ENCODE measurements at regions not wholly inside any gene's neighbourhood (a gene's known extent, or its start where the extent isn't known, plus 50 kb on each side); places are given as distances from the start of the nearest gene placed in this dataset.
"Not testable (repeated sequence)": the region's sequence is repeated elsewhere in the genome, so short reads cannot be mapped to it uniquely, and the experiment has no call there.

GRCh38 chr13:24931450-24932251, 164.3 kb upstream of the PABPC3 start:
- H3K27ac ChIP-seq, result no peak overlapping the region
- TF ChIP-seq, protein P1, sequence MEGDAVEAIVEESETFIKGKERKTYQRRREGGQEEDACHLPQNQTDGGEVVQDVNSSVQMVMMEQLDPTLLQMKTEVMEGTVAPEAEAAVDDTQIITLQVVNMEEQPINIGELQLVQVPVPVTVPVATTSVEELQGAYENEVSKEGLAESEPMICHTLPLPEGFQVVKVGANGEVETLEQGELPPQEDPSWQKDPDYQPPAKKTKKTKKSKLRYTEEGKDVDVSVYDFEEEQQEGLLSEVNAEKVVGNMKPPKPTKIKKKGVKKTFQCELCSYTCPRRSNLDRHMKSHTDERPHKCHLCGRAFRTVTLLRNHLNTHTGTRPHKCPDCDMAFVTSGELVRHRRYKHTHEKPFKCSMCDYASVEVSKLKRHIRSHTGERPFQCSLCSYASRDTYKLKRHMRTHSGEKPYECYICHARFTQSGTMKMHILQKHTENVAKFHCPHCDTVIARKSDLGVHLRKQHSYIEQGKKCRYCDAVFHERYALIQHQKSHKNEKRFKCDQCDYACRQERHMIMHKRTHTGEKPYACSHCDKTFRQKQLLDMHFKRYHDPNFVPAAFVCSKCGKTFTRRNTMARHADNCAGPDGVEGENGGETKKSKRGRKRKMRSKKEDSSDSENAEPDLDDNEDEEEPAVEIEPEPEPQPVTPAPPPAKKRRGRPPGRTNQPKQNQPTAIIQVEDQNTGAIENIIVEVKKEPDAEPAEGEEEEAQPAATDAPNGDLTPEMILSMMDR (IDR thresholded peaks at IDR 0.05), result no peak
- no peak for TF ChIP-seq ZFX (IDR thresholded peaks at IDR 0.05; ENCODE audit: borderline replicate concordance)

- not testable (repeated sequence) for H3K27ac ChIP-seq
Measured at GRCh38 chr13:24933106-24934023, 162.6 kb upstream of the PABPC3 start.

DNA sequence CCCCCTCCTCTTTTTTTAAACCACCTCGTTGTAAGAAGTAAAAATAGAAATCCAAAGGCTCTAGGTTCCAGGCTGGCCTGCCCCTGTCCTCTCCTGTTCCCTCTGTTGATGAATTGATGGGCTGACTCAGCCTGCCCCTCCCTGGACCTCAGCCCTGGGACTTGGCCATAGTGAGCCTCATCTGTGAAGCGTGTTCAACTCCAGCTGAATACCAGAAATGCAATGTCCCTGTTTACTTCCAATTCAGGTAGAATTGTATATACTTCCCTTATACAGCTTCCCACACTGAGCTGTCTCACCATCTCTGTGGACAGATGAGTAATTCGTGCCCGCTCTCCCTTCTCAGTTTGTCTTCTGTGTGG, 161.9 kb upstream of the PABPC3 start:
- not testable (repeated sequence) for H3K27ac ChIP-seq

- TF ChIP-seq ZFX (IDR thresholded peaks at IDR 0.05; ENCODE audit: borderline replicate concordance), result no peak
- TF ChIP-seq, protein P1 (IDR thresholded peaks at IDR 0.05), result no peak
- no peak overlapping the region for H3K27ac ChIP-seq
Measured at GRCh38 chr13:24938966-24939365, 157.0 kb upstream of the PABPC3 start.

DNA sequence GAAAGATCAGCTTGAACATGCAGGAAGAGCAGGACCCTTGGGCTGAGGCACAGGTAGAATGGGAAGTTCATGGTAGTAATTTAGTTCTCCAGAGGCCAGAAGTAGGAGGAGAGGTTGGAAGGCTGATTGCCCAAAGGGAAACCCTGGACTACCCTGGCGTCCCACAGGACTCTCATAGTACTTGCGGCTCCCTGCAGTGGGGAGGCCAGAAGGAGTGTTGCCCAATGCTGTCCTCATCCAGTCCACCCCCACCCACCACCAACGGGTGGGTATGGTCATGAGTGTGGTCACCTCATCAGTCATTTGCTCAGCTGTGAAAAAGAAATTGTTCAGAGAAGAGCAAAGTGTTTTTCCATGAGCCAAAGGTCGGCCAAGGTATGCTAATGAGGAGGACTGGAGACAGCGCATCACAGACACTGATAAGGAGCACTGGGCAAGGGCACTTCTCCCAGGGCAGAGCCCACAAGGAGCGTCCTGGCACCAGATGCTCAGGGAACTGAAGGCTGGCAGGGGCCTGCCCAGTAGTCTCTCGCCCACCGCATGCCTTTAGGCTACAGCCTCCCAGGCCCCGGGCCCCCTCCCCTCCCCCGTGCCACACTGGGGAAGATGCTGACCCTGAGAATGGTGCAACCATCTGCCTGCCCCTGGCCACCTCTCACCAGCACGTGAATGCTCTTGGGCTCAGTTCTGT, 154.8 kb upstream of the PABPC3 start:
- H3K27ac ChIP-seq, result not testable (repeated sequence)

GRCh38 chr13:24943136-24943535, 152.8 kb upstream of the PABPC3 start:
- TF ChIP-seq, protein P1 (IDR thresholded peaks at IDR 0.05), result no peak
- TF ChIP-seq ZFX (IDR thresholded peaks at IDR 0.05; ENCODE audit: borderline replicate concordance), result no peak
- H3K27ac ChIP-seq, result no peak overlapping the region

- H3K27ac ChIP-seq, result not testable (repeated sequence)
Measured at GRCh38 chr13:24944073-24944472, 151.9 kb upstream of the PABPC3 start.

DNA sequence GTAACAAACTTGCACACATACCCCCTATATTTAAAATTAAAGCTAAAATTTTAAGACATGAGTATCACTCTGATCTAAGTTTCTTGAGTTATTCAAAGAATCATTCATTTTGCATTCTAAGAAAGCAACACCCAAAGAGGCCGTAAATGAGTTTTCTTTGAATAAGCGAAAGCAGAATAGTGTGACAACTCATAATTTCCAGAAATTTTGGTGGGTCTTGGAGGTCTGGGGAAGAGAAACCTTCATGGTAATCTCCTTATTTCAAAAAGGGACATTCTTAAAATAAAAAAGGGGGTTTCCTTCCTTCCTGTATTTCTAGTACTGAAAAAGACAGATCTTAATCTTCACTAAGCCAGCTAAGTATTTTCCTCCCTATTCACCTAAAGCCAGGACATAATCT, 147.0 kb upstream of the PABPC3 start:
- not testable (repeated sequence) for H3K27ac ChIP-seq

DNA sequence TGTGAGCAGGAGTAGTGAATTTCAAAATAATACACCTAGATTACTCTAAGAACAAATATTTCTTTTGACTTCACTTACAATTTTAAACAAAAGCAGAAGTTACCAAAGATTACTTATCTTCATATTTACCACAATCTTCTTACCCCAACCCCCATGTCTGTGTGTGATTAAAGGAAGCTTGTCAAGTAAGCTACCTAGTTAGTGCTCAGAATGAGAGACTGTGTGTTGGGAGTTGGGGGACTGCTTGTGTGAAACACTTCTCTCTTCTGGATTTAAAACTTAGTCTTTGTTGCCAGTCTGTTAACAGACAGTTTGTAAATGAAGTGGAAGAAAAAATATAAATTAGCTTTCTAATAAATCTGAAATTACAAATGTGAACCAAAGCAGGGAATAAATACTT, 145.3 kb upstream of the PABPC3 start:
- not testable (repeated sequence) for H3K27ac ChIP-seq

DNA sequence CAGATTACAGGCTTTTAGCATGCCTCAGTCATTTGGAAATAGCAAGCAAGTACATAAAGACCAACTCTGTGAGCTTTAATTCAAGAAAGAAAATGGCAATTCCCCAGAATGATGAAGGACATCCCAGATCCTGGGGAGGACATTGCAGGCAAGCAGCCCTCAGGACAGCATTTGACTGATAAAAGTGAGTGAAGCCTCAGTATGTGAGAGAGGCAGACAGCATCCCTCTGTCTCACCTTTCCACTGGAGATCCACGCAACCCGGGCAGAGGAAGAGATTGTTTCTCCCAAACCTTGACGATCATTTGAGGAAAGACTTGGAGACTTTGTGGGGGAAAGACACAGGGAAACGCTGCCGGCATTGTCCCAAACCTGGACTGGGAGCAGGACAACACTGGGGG, 128.0 kb upstream of the PABPC3 start:
- H3K27ac ChIP-seq, result not testable (repeated sequence)

- not testable (repeated sequence) for H3K27ac ChIP-seq
- TF ChIP-seq, protein P1 (IDR thresholded peaks at IDR 0.05), result peak; percentile 73
Measured at GRCh38 chr13:24968416-24968815, 127.5 kb upstream of the PABPC3 start.

DNA sequence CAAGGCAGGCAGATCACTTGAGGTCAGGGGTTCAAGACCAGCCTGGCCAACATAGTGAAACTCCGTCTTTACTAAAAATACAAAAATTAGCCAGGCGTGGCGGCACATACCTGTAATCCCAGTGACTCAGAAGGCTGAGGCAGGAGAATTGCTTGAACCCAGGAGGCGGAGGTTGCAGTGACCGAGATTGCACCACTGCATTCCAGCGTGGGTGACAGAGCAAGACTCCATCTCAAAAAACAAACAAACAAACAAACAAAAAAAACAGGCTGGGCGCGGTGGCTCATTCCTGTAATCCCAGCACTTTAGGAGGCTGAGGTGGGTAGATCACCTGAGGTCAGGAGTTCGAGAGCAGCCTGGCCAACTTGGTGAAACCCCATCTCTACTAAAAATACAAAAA, 122.8 kb upstream of the PABPC3 start:
- not testable (repeated sequence) for H3K27ac ChIP-seq

DNA sequence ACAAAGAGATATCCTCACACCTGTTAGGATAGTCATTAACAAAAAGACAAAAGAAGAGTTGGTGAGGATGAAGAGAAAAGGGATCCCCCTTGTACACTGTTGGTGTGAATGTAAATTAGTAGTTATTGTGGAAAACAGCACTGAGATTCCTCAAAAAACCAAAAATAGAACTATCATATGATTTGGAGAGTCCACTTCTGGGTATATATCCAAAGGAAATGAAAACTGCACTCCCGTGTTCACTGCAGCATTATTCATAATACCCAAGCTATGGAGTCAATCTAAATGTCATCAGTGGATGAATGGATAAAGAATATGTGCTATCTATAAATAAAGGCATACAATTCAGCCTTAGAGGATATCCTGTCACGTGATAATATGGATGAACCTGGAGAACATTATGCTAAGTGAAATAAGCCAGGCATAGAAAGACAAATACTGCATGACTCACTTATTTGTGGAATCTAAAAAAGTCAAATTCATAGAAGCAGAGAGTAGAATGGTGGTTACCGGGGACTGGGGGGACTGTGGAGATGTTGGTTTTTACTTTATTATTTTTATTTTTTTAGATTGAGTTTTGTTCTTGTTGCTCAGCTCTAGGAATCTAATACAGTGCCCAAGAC, 114.6 kb upstream of the PABPC3 start:
- H3K27ac ChIP-seq, result not testable (repeated sequence)

Data from 22Rv1 (cell line).